Activated naive CD4-positive, alpha-beta T cell treated with anti-CD3 and anti-CD28 coated beads, Interleukin-2, amount 50 U/mL, for 16 hours (primary cell): ENCODE measurements at regions not wholly inside any gene's neighbourhood (a gene's known extent, or its start where the extent isn't known, plus 50 kb on each side); places are given as distances from the start of the nearest gene placed in this dataset.

Source experiments
- DNase-seq: peaks from one replicate; pipeline ENCODE4 v3.0.0-alpha.2; 2020

DNA sequence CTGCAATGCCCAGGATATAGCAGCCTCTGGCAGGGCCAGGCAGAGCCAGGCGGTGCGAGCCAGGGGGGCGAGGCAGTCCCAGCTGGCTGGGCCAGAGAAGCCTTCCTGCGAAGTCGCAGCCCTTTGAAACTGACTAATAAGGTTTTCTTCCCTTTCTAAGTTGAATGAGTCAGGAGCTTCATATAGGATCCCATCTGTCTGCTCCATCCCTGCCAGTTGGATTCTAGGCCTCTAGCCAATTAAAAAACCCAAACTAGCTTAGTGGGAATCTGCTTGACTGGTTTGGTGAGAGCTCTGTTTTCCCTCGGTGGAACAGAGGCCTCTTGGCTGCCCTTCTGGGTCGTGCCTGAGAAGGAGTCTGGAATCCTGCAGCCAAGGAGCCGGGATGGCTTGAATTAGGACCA is 70.1 kb upstream of the RAPGEF1 start:
- no peak for DNase-seq

GRCh38 chr9:131808291-131808690 is 68.4 kb upstream of the RAPGEF1 start:
- DNase-seq, result no peak

DNA sequence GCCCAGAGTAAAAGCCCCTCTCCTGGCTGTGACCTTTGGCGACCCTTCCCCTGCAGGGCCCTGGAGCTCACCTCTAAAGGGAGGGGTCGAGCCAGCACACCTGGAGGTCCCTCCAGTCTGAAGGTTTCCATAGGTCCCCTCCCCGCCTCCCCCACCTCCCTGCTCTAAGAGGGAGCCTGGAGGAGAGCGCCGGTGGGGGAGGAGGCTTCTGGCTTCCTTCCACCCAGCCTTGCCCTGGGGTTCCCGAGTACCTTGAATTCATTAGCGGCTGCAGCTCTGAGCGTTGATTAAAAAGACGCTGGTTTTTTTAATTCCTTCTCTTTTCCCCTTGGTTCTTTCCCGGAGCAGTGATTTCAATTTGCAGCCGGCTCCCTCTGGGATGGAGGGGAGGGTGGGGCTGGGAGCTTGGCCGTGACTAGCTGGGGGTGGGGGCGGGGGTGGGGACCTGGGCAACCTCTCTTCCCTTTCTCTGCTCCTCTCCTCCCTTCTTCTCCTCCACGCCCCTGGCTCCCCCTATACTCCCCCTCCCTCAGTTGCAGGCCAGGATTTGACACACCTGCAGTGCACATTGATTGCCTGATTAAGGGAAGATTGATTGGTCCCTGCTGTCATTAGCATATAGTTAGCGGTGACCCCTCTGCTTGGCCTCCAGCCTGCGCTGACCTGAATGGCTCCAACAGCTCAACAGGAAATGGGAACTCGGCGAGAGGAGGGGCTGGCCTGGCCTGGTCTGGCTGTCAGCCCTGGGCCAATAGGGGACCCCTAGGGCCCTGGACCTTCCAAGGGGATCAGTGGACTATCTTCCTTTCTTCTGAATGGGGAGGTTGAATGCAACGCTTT is 67.5 kb upstream of the RAPGEF1 start:
- DNase-seq, result no peak

DNA sequence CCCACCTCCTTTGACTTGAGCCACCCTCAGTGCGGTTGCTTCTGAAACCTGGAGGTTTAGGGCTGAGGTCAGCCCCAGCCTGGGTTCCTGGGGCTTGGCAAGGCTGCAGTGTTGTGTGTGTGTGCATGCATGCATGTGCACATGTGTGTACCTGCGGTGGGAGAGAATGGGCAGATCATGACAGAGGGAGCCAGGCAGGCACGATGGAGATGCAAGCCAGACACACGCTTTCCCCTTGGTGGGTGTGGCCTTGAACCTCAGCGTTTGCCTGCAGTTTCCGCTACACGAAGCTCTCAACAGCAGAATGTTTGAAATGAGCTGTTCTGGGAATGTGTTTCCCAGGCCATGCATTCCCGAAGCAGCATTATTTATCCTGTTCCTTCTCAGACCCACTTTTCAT is 65.9 kb upstream of the RAPGEF1 start:
- no peak for DNase-seq

GRCh38 chr9:131804826-131805225 is 65.0 kb upstream of the RAPGEF1 start:
- DNase-seq, result no peak

DNA sequence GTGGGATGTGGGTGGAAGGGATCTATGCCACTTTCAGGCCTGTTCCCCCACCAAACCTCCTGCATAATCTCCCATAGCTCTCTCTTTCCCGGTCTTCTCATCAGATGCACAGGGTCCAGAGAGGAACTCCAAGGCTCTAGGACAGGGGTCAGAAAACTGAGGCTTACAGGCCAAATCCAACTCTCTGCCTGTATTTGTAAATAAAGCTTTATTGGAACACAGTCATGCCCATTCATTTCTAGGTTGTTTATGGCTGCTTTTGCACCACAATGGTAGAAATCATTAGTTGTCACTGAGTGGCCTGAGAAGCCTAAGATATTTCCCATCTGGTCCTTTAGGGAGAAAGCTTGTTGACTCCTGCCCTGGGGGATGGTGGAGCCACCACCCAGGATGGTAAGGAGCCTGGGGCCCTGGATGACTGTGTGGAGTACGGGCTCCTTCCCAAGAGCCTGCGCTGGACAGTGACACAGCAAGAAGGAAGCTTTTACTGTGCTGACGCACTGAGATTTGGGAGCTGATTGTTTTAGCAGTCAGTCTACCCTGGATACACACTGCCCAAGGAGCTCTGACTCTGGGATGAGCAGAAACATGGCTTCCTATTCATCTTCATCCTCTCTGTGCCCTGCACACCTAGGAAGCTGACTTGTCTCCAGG is 64.0 kb upstream of the RAPGEF1 start:
- no peak for DNase-seq

- DNase-seq, result no peak
Observed at GRCh38 chr9:131801810-131802209, 61.9 kb upstream of the RAPGEF1 start.

- DNase-seq, result no peak
Observed at GRCh38 chr9:131800843-131801242, 61.0 kb upstream of the RAPGEF1 start.

DNA sequence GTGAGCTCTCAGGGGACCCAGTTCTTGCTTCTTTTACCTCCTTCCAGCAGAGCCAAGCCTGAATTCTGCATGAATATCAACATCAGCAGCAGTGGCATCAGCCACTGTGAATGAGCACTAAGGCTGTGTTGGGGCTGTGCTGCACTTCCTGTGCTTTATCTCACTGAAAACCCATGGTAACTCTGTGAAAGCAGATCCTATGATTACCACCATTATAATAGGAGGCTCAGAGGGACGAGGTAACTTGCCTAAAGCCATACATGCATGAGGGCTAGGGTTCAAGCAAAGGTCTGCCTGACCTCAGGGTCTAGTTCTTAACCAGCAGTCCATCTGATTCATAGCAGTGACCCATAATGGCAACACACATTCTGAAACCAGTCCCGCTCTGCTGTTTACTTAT is 60.5 kb upstream of the RAPGEF1 start:
- no peak for DNase-seq

DNA sequence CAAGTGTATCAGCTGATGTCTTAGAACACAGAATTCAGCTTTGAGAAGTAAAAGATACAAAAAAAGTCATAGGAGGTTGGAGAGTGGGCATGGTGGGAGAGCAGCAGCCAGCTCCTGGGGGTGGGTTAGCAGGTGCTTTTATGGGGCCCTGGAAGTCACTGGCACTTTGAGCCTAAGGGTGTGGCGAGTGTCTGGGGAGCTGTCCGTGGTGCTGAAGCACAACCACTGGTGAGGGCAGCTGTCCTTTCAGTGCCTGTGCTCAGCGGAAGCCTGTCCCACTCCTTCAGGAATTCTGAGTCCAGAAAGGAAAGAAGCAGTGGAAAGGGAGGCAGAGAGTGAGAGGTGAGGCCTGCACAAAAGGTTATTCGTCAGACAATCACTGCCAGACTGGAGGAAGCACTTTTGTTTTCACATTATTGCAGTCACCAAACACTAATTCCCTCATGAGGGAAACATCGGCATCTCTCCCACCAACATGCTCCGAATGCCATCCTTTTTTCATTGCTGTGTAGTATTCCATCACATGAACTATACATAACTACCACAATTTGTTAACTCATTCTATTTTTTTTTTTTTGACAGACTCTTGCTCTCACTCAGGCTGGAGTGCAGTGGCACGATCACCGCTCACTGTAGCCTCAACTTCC is 59.4 kb upstream of the RAPGEF1 start:
- peak; percentile 47 for DNase-seq

DNA sequence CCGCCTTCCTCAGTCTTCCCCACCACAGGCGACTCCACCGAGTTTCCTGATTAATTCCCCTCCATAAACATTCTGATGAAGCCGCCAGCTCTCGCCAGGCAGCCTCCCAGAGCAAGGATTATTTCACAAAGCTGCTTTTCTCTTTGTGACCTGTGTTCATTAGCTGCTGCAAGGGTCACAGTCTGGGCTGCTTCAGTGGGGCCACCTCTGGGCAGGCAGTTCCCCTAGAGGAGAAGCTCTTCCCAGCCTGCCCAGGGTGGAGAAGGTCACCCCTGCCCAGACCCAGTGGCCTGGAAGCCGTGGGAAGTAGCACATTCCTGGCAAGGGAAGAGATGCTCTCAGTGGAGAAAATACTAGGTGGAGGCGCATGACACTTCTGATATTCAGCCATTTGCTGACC is 58.4 kb upstream of the RAPGEF1 start:
- DNase-seq, result no peak

- no peak for DNase-seq
Observed at GRCh38 chr9:131794393-131794792, 54.5 kb upstream of the RAPGEF1 start.

DNA sequence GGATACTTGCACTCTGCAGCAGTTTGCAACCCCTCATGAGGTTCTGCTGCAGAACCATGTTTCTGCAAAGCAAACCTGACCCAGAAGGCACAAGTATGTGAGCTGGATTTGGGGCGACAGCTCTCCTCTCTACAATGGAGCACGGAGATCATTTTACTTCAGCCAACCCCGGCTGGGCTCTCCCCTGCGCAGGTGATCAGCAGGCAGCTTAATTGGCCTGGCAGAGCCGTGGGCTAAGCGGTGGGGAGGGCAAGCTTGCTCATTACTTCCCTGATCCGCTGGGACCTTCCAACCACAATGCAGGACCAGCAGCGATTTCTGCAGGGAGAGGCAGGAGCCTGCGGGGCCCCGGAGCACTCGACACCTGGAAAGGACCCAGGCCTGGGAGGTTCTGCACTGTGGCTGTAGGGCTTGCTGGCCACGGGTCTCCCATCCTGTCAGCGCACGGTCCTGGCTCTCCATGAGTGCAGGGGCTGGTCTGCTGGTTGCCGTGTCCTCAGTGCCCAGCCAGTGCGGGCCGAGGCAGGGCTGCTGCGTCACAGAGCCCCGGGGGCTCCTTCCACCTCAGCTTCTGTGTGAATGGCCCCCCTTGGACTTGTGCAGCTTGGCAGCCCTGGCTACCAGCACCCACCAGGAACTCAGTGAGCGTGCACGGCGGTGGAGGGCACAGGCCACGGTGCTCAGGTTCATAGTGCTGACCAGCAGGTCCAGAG is 51.8 kb upstream of the RAPGEF1 start:
- DNase-seq, result no peak
